HG03442 (cell line): ENCODE measurements at regions not wholly inside any gene's neighbourhood (a gene's known extent, or its start where the extent isn't known, plus 50 kb on each side); places are given as distances from the start of the nearest gene placed in this dataset.

Source experiments
- ATAC-seq: cut with Tn5 transposase; IDR thresholded peaks from one replicate; pipeline ENCODE4 v1.9.1; 2021; ENCODE audit warnings: mild to moderate bottlenecking, moderate library complexity; ENCODE audit not compliant: unreplicated experiment

GRCh38 chr1:187622545-187622944, 793.8 kb downstream of the PLA2G4A start:
- no peak for ATAC-seq

- no peak for ATAC-seq
Observed at GRCh38 chr1:187624812-187625545, 796.2 kb downstream of the PLA2G4A start.

GRCh38 chr1:187626056-187626455, 797.3 kb downstream of the PLA2G4A start:
- ATAC-seq = no peak

GRCh38 chr1:187627516-187627915, 798.8 kb downstream of the PLA2G4A start:
- no peak for ATAC-seq

GRCh38 chr1:187629075-187629474, 800.3 kb downstream of the PLA2G4A start:
- no peak for ATAC-seq

- no peak for ATAC-seq
Observed at GRCh38 chr1:187630653-187631380, 802.1 kb downstream of the PLA2G4A start.

GRCh38 chr1:187631381-187631675, 802.6 kb downstream of the PLA2G4A start:
- ATAC-seq = no peak

GRCh38 chr1:187631984-187632383, 803.2 kb downstream of the PLA2G4A start:
- no peak for ATAC-seq

GRCh38 chr1:187634940-187635339, 806.2 kb downstream of the PLA2G4A start:
- no peak for ATAC-seq

GRCh38 chr1:187638733-187639434, 810.1 kb downstream of the PLA2G4A start:
- no peak for ATAC-seq

GRCh38 chr1:187641015-187641414, 812.3 kb downstream of the PLA2G4A start:
- ATAC-seq = no peak

GRCh38 chr1:187641463-187641862, 812.7 kb downstream of the PLA2G4A start:
- no peak for ATAC-seq

- no peak for ATAC-seq
Observed at GRCh38 chr1:187641907-187642306, 813.2 kb downstream of the PLA2G4A start.

- ATAC-seq = no peak
Observed at GRCh38 chr1:187645651-187646050, 816.9 kb downstream of the PLA2G4A start.

GRCh38 chr1:187646536-187647107, 817.9 kb downstream of the PLA2G4A start:
- ATAC-seq = no peak

GRCh38 chr1:187648091-187648490, 819.3 kb downstream of the PLA2G4A start:
- ATAC-seq = no peak

- no peak for ATAC-seq
Observed at GRCh38 chr1:187654635-187655034, 825.9 kb downstream of the PLA2G4A start.

- ATAC-seq = no peak
Observed at GRCh38 chr1:187655104-187655503, 826.4 kb downstream of the PLA2G4A start.

GRCh38 chr1:187665483-187665882, 836.7 kb downstream of the PLA2G4A start:
- ATAC-seq = no peak

GRCh38 chr1:187680823-187681222, 852.1 kb downstream of the PLA2G4A start:
- no peak for ATAC-seq

- ATAC-seq = no peak
Observed at GRCh38 chr1:187682112-187682511, 853.4 kb downstream of the PLA2G4A start.

GRCh38 chr1:187685333-187685732, 856.6 kb downstream of the PLA2G4A start:
- ATAC-seq = no peak
